Endothelial cell of umbilical vein (primary cell): ENCODE measurements at regions not wholly inside any gene's neighbourhood (a gene's known extent, or its start where the extent isn't known, plus 50 kb on each side); places are given as distances from the start of the nearest gene placed in this dataset.

Source experiments
- BruUV-seq: library from RNA; stranded (reverse); fragments of 400-500 nt; replicated peaks from 2 replicates; lab custom pipeline; 2021; lab: Mats Ljungman, UMichigan
- CTCF ChIA-PET: fragments of 300-600, 350-600 bp; sonication (Branson Sonifier 250); formaldehyde crosslinking; loops from one replicate; lab custom pipeline; 2021; ENCODE audit warnings: antibody characterized with exemption, inconsistent platforms; lab: Charles Lee
- POLR2A ChIA-PET: fragments of 300-600, 350-600 bp; sonication (Branson Sonifier 250); formaldehyde crosslinking; loops from one replicate; lab custom pipeline; 2021; ENCODE audit warnings: antibody characterized with exemption, inconsistent platforms; lab: Charles Lee
- DNase-seq: peaks from one replicate; pipeline ENCODE4 v3.0.0-alpha.2; 2011; ENCODE audit warnings: low read depth, low spot score
- FAIRE-seq: peaks from 2 replicates; lab custom pipeline; 2011; peaks lifted over from hg19 to GRCh38; lab: Jason Lieb, UNC
- H2AFZ ChIP-seq: 2 replicates; pipeline ENCODE4 v1.6.0; 2012; ENCODE audit warnings: low read depth, low read length, control low read depth, inconsistent platforms
- H3K27ac ChIP-seq: 2 replicates; pipeline ENCODE4 v1.5.1; 2011; ENCODE audit warnings: low read depth, mild to moderate bottlenecking, control low read depth, low read length, moderate library complexity; ENCODE audit not compliant: insufficient read depth
- H3K27me3 ChIP-seq, 2 experiments: 2 replicates each; pipeline versions ENCODE4 v1.6.0 to v1.6.1; 2011; ENCODE audit warnings: low read length in 2 of 2, mixed read lengths in 1 of 2; ENCODE audit not compliant: control insufficient read depth in 2 of 2, insufficient read depth in 2 of 2
- H3K36me3 ChIP-seq, 2 experiments: 2 replicates in 1 of 2; 3 replicates in 1 of 2; pipeline ENCODE4 v1.5.1; 2011; ENCODE audit warnings: low read length in 2 of 2, mild to moderate bottlenecking in 1 of 2, moderate library complexity in 1 of 2; ENCODE audit not compliant: control insufficient read depth in 2 of 2, insufficient read depth in 2 of 2; ENCODE audit errors: extremely low read depth in 1 of 2
- H3K4me1 ChIP-seq: 3 replicates; pipeline ENCODE4 v1.5.1; 2011; ENCODE audit warnings: mild to moderate bottlenecking, low read length; ENCODE audit not compliant: control insufficient read depth, insufficient read depth; ENCODE audit errors: extremely low read depth
- H3K4me2 ChIP-seq: 2 replicates; pipeline ENCODE4 v1.6.1; 2011; ENCODE audit warnings: low read length, control low read depth, mixed read lengths; ENCODE audit not compliant: insufficient read depth
- H3K4me3 ChIP-seq, 3 experiments: fragments of 200-600 bp in 1 of 3; sonication (generic), shearing (Covaris generic) in 1 of 3; replicated peaks in 1 of 3; 2 replicates each; pipeline ENCODE4 v1.5.1; 2011 to 2016; ENCODE audit warnings: control low read depth in 3 of 3, low read length in 3 of 3, mild to moderate bottlenecking in 2 of 3, inconsistent platforms in 1 of 3, low read depth in 1 of 3, moderate library complexity in 1 of 3; ENCODE audit not compliant: insufficient read depth in 1 of 3
- H3K79me2 ChIP-seq: 2 replicates; pipeline ENCODE4 v1.6.0; 2012; ENCODE audit warnings: low read length, inconsistent platforms; ENCODE audit not compliant: control insufficient read depth, insufficient read depth
- H3K9ac ChIP-seq: replicated peaks from 2 replicates; pipeline ENCODE3; 2011; ENCODE audit warnings: low read length, control low read depth; ENCODE audit not compliant: insufficient read depth; ENCODE audit errors: extremely low read depth
- H3K9me1 ChIP-seq: replicated peaks from 3 replicates; pipeline ENCODE4 v1.6.0; 2011; ENCODE audit warnings: mild to moderate bottlenecking, low read length; ENCODE audit not compliant: control insufficient read depth, insufficient read depth; ENCODE audit errors: extremely low read depth
- H3K9me3 ChIP-seq: replicated peaks from 2 replicates; pipeline ENCODE4 v1.5.1; 2012; ENCODE audit warnings: low read length, inconsistent platforms; ENCODE audit not compliant: control insufficient read depth, insufficient read depth
- H4K20me1 ChIP-seq: replicated peaks from 2 replicates; pipeline ENCODE3; 2011; ENCODE audit warnings: mild to moderate bottlenecking, low read length; ENCODE audit not compliant: control insufficient read depth, insufficient read depth; ENCODE audit errors: extremely low read depth
- EZH2 ChIP-seq: IDR thresholded peaks from 2 replicates; pipeline ENCODE4 v1.6.1; 2012; ENCODE audit warnings: borderline replicate concordance, low read depth, mild to moderate bottlenecking, moderate library complexity, low read length, inconsistent platforms; ENCODE audit not compliant: severe bottlenecking
- FOS ChIP-seq: IDR thresholded peaks from 2 replicates; pipeline ENCODE4 v1.6.1; 2011; ENCODE audit warnings: mild to moderate bottlenecking, low read length, moderate library complexity, borderline replicate concordance; ENCODE audit not compliant: insufficient read depth
- GATA2 ChIP-seq: IDR thresholded peaks from 2 replicates; pipeline ENCODE4 v1.7.0; 2011; ENCODE audit warnings: low read depth, mild to moderate bottlenecking, moderate library complexity, mixed read lengths, low read length; ENCODE audit not compliant: insufficient read length, insufficient read depth
- JUN ChIP-seq: IDR thresholded peaks from 2 replicates; pipeline ENCODE4 v1.6.1; 2011; ENCODE audit warnings: borderline replicate concordance, low read depth; ENCODE audit not compliant: insufficient read length, insufficient read depth
- MAX ChIP-seq: IDR thresholded peaks from 2 replicates; pipeline ENCODE4 v1.6.1; 2011; ENCODE audit not compliant: insufficient read depth, insufficient read length
- MYC ChIP-seq: IDR thresholded peaks from one replicate; pipeline ENCODE4 v1.6.1; 2011; ENCODE audit warnings: mild to moderate bottlenecking, low read depth, low read length
- POLR2A ChIP-seq: IDR thresholded peaks from 2 replicates; pipeline ENCODE4 v1.6.1; 2012; ENCODE audit warnings: low read depth, mild to moderate bottlenecking, control low read depth, low read length
- POLR2AphosphoS5 ChIP-seq: IDR thresholded peaks from 2 replicates; pipeline ENCODE4 v1.6.1; 2012; ENCODE audit warnings: low read depth, mild to moderate bottlenecking, control low read depth, low read length, moderate library complexity; ENCODE audit not compliant: insufficient read depth
- dilution Hi-C: fragments of 300-500 bp; cut with MboI; formaldehyde crosslinking; loops from one replicate; pipeline ENCODE4 v1.15.0; 2019; ENCODE audit warnings: low sequenced_read_pairs; ENCODE audit not compliant: extremely low pct_ligation_motif_present
- intact Hi-C: fragments of 100-400 bp; cut with micrococcal nuclease; formaldehyde crosslinking; loops from one replicate; pipeline ENCODE4 v1.10.0; 2022
- TF ChIP-seq, protein P1 (sequence below), 2 donors: IDR thresholded peaks; 1 replicate in 1 of 2; 2 replicates in 1 of 2; pipeline ENCODE4 v1.5.1; 2011; ENCODE audit warnings: low read length in 2 of 2, mild to moderate bottlenecking in 2 of 2, moderate library complexity in 2 of 2, control low read depth in 1 of 2, inconsistent platforms in 1 of 2, low read depth in 1 of 2; ENCODE audit not compliant: insufficient read depth in 1 of 2; ENCODE audit errors: extremely low read depth in 1 of 2

DNA sequence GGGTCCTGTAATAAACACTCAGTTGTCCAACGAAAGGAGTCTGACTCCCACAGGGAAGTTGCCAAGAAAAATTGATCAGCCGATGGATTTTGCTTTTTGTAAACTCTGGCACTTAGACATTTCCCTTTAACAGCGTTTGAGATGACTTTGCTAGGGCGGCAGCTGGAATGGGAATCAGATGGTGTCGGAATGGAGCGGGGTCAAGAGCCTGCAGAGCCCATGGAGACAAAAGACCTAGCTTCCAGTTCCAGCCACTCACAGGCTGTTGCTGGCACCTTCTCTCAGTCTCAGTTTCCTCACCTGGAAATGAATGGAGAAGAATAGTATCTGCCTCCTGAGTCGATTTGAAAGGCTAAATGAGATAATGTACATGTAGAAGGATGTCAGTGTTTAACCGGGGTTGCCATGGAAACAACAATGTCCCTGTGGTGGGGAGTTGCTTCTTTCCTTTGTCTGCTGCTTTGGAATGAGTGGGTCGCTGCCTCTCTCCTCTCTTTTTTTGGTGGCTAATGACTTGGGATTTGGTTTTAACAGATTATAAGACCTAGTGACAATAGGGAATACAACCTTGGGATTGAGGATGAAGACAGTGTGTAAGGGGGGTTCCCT is 137.4 kb downstream of the GAS1 start:
- no peaks in the 10 kb centered on the region for H3K27me3 ChIP-seq
- no peak for FAIRE-seq
- no peaks in the 10 kb centered on the region for H3K4me1 ChIP-seq
- BruUV-seq: no TSS peak
- H3K9me3 ChIP-seq: peaks cover 3% of the 10 kb centered on the region
- no peak overlapping the region for H3K4me3 ChIP-seq
- no peak for TF ChIP-seq POLR2AphosphoS5
- TF ChIP-seq MAX: no peak
- TF ChIP-seq FOS: no peak
- TF ChIP-seq, protein P1, sequence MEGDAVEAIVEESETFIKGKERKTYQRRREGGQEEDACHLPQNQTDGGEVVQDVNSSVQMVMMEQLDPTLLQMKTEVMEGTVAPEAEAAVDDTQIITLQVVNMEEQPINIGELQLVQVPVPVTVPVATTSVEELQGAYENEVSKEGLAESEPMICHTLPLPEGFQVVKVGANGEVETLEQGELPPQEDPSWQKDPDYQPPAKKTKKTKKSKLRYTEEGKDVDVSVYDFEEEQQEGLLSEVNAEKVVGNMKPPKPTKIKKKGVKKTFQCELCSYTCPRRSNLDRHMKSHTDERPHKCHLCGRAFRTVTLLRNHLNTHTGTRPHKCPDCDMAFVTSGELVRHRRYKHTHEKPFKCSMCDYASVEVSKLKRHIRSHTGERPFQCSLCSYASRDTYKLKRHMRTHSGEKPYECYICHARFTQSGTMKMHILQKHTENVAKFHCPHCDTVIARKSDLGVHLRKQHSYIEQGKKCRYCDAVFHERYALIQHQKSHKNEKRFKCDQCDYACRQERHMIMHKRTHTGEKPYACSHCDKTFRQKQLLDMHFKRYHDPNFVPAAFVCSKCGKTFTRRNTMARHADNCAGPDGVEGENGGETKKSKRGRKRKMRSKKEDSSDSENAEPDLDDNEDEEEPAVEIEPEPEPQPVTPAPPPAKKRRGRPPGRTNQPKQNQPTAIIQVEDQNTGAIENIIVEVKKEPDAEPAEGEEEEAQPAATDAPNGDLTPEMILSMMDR (IDR thresholded peaks at IDR 0.05; ENCODE audit: extremely low read depth in 1 of 2, insufficient read depth in 1 of 2, low read depth in 1 of 2, low read length in 2 of 2): no peak
- no peak for TF ChIP-seq MYC
- no peak for TF ChIP-seq JUN
- no peak for TF ChIP-seq EZH2
- no peak for TF ChIP-seq POLR2A
- no peak for TF ChIP-seq GATA2
- H3K9me1 ChIP-seq: no peaks in the 10 kb centered on the region
- no peaks in the 10 kb centered on the region for H3K36me3 ChIP-seq
- H3K27ac ChIP-seq: no peak overlapping the region
- dilution Hi-C loops: no loop called here
- no peak overlapping the region for H3K9ac ChIP-seq
- no peaks in the 10 kb centered on the region for H3K79me2 ChIP-seq
- DNase-seq: no peak
- no peak overlapping the region for H2AFZ ChIP-seq
- no peaks in the 10 kb centered on the region for H4K20me1 ChIP-seq
- ChIA-PET CTCF (no interaction called here), POLR2A (no interaction called here)
- H3K4me2 ChIP-seq: no peak overlapping the region
- intact Hi-C loops: no loop called here
